HEK293 (cell line): ENCODE measurements at regions not wholly inside any gene's neighbourhood (a gene's known extent, or its start where the extent isn't known, plus 50 kb on each side); places are given as distances from the start of the nearest gene placed in this dataset.

ENCODE experiments used
- CTCF ChIA-PET: fragments of 350-600 bp; formaldehyde crosslinking; extraction: SDS; loops from one replicate; lab custom pipeline; 2021; ENCODE audit warnings: antibody characterized with exemption; lab: Yijun Ruan, JAX
- POLR2A ChIA-PET: fragments of 300-600 bp; formaldehyde crosslinking; extraction: SDS; loops from one replicate; lab custom pipeline; 2020; ENCODE audit warnings: antibody characterized with exemption, inconsistent platforms; lab: Yijun Ruan, JAX
- H3K27ac ChIP-seq: fragments of 200-500 bp; sonication (Bioruptor generic); 2 replicates; pipeline ENCODE4 v1.5.1; 2014; ENCODE audit warnings: low read depth, low read length, control low read depth, inconsistent platforms; ENCODE audit errors: extremely low read depth
- H3K36me3 ChIP-seq, 2 experiments: fragments of 200-500 bp in 1 of 2; sonication (Bioruptor generic) in 1 of 2; 1 replicate in 1 of 2; 2 replicates in 1 of 2; pipeline ENCODE4 v1.5.1; 2014 to 2017; ENCODE audit warnings: inconsistent platforms in 2 of 2, low read length in 2 of 2; ENCODE audit not compliant: control insufficient read depth in 2 of 2, insufficient read depth in 1 of 2
- H3K4me1 ChIP-seq: fragments of 200-500 bp; sonication (Bioruptor generic); 2 replicates; pipeline ENCODE4 v1.5.1; 2014; ENCODE audit warnings: mild to moderate bottlenecking, low read length, inconsistent platforms; ENCODE audit not compliant: control insufficient read depth, insufficient read depth
- H3K4me3 ChIP-seq: 2 replicates; pipeline ENCODE4 v1.5.1; 2011; ENCODE audit warnings: low read depth, mild to moderate bottlenecking, control low read depth, low read length, moderate library complexity
- H3K9me3 ChIP-seq: fragments of 200-500 bp; sonication (Bioruptor generic); 2 replicates; pipeline ENCODE4 v1.5.1; 2014; ENCODE audit warnings: low read depth, low read length, inconsistent platforms; ENCODE audit not compliant: control insufficient read depth, insufficient read depth
- RBAK ChIP-seq: fragments of 450-650 bp; formaldehyde crosslinking; IDR thresholded peaks from 2 replicates; pipeline ENCODE4 v1.5.1; 2016; ENCODE audit warnings: missing biosample characterization, missing genetic modification characterization
- TRIM28 ChIP-seq: IDR thresholded peaks from 2 replicates; pipeline ENCODE4 v1.6.1; 2011; ENCODE audit warnings: low read length, control low read depth, borderline replicate concordance
- ZNF138 ChIP-seq: fragments of 450-650 bp; formaldehyde crosslinking; IDR thresholded peaks from 2 replicates; pipeline ENCODE4 v1.5.1; 2016; ENCODE audit warnings: missing biosample characterization, missing genetic modification characterization, borderline replicate concordance
- ZNF157 ChIP-seq: fragments of 450-650 bp; formaldehyde crosslinking; IDR thresholded peaks from 2 replicates; pipeline ENCODE4 v1.5.1; 2016; ENCODE audit warnings: missing biosample characterization, missing genetic modification characterization
- ZNF175 ChIP-seq: fragments of 450-650 bp; formaldehyde crosslinking; IDR thresholded peaks from 2 replicates; pipeline ENCODE4 v1.5.1; 2016; ENCODE audit warnings: missing biosample characterization, missing genetic modification characterization
- ZNF214 ChIP-seq: fragments of 450-650 bp; formaldehyde crosslinking; IDR thresholded peaks from 2 replicates; pipeline ENCODE4 v1.5.1; 2017; ENCODE audit warnings: missing biosample characterization, mild to moderate bottlenecking, missing genetic modification characterization, borderline replicate concordance
- ZNF311 ChIP-seq: fragments of 450-650 bp; formaldehyde crosslinking; IDR thresholded peaks from 2 replicates; pipeline ENCODE4 v1.5.1; 2017; ENCODE audit warnings: missing biosample characterization, missing genetic modification characterization, borderline replicate concordance
- ZNF37A ChIP-seq: fragments of 450-650 bp; IDR thresholded peaks from 2 replicates; pipeline ENCODE4 v1.5.1; 2018; ENCODE audit warnings: missing biosample characterization, missing genetic modification characterization
- ZNF391 ChIP-seq: fragments of 450-650 bp; formaldehyde crosslinking; IDR thresholded peaks from 2 replicates; pipeline ENCODE4 v1.5.1; 2016; ENCODE audit warnings: low read depth, missing biosample characterization, missing genetic modification characterization, borderline replicate concordance
- ZNF530 ChIP-seq: fragments of 450-650 bp; formaldehyde crosslinking; IDR thresholded peaks from 2 replicates; pipeline ENCODE4 v1.5.1; 2016; ENCODE audit warnings: low read depth, missing biosample characterization, missing genetic modification characterization
- ZNF707 ChIP-seq: fragments of 450-650 bp; formaldehyde crosslinking; IDR thresholded peaks from 2 replicates; pipeline ENCODE4 v1.5.1; 2016; ENCODE audit warnings: missing biosample characterization, missing genetic modification characterization
- TF ChIP-seq, protein P1 (sequence below): IDR thresholded peaks from 2 replicates; pipeline ENCODE4 v1.6.1; 2011; ENCODE audit warnings: mild to moderate bottlenecking, low read depth, low read length, borderline replicate concordance
- TF ChIP-seq, protein P2 (sequence below): fragments of 450-650 bp; IDR thresholded peaks from 2 replicates; pipeline ENCODE4 v1.5.1; 2018; ENCODE audit warnings: missing biosample characterization, missing genetic modification characterization
- TF ChIP-seq, protein P3 (sequence below): fragments of 450-650 bp; formaldehyde crosslinking; IDR thresholded peaks from 2 replicates; pipeline ENCODE4 v1.5.1; 2016; ENCODE audit warnings: missing biosample characterization, missing genetic modification characterization
- TF ChIP-seq, protein P4 (sequence below): fragments of 450-650 bp; formaldehyde crosslinking; IDR thresholded peaks from 2 replicates; pipeline ENCODE4; 2016; ENCODE audit warnings: missing biosample characterization, missing genetic modification characterization
- TF ChIP-seq, protein P5 (sequence below): fragments of 450-650 bp; formaldehyde crosslinking; IDR thresholded peaks from 2 replicates; pipeline ENCODE4 v1.5.1; 2016; ENCODE audit warnings: missing biosample characterization, missing genetic modification characterization

DNA sequence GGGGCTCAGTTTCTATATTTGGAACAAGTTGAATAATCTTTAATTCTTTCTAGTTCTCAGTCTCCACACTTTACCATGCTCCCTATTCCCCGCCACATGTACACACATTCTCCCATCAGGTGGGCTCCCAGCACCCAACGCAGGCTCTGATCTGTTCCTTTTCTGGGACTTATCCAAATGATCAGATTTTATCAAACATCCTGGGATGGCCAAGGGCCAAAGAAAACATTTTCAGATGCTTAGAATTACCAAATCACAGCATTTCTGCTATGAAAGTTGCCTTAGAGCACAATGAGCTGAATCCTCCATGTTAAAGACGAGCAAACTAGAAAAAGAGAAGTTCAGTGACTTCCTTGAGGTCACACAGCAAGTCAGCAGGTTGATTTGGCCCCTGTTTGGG lies 153.4 kb downstream of the SEC61B start:
- Histone ChIP-seq H3K4me1 (no peaks in the 10 kb centered on the region), H3K4me3 (no peak overlapping the region), H3K9me3 (no peaks in the 10 kb centered on the region), H3K36me3 (no peaks in the 10 kb centered on the region), H3K27ac (no peak overlapping the region)
- ChIA-PET CTCF (no interaction called here), POLR2A (no interaction called here)
- TF ChIP-seq, protein P1, sequence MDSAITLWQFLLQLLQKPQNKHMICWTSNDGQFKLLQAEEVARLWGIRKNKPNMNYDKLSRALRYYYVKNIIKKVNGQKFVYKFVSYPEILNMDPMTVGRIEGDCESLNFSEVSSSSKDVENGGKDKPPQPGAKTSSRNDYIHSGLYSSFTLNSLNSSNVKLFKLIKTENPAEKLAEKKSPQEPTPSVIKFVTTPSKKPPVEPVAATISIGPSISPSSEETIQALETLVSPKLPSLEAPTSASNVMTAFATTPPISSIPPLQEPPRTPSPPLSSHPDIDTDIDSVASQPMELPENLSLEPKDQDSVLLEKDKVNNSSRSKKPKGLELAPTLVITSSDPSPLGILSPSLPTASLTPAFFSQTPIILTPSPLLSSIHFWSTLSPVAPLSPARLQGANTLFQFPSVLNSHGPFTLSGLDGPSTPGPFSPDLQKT, result no peak
- no peak for TF ChIP-seq ZNF37A (tag by site-specific recombination)
- TF ChIP-seq ZNF707 (tag by site-specific recombination), result no peak
- TF ChIP-seq ZNF175 (tag by site-specific recombination), result no peak
- no peak for TF ChIP-seq ZNF530 (tag by site-specific recombination)
- TF ChIP-seq, protein P2, sequence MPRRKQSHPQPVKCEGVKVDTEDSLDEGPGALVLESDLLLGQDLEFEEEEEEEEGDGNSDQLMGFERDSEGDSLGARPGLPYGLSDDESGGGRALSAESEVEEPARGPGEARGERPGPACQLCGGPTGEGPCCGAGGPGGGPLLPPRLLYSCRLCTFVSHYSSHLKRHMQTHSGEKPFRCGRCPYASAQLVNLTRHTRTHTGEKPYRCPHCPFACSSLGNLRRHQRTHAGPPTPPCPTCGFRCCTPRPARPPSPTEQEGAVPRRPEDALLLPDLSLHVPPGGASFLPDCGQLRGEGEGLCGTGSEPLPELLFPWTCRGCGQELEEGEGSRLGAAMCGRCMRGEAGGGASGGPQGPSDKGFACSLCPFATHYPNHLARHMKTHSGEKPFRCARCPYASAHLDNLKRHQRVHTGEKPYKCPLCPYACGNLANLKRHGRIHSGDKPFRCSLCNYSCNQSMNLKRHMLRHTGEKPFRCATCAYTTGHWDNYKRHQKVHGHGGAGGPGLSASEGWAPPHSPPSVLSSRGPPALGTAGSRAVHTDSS, result no peak
- no peak for TF ChIP-seq ZNF157 (tag by site-specific recombination)
- TF ChIP-seq RBAK (tag by site-specific recombination), result no peak
- TF ChIP-seq, protein P3, sequence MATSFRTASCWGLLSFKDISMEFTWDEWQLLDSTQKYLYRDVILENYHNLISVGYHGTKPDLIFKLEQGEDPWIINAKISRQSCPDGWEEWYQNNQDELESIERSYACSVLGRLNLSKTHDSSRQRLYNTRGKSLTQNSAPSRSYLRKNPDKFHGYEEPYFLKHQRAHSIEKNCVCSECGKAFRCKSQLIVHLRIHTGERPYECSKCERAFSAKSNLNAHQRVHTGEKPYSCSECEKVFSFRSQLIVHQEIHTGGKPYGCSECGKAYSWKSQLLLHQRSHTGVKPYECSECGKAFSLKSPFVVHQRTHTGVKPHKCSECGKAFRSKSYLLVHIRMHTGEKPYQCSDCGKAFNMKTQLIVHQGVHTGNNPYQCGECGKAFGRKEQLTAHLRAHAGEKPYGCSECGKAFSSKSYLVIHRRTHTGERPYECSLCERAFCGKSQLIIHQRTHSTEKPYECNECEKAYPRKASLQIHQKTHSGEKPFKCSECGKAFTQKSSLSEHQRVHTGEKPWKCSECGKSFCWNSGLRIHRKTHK (tag by site-specific recombination), result no peak
- TF ChIP-seq ZNF311 (tag by site-specific recombination), result no peak
- TF ChIP-seq, protein P4, sequence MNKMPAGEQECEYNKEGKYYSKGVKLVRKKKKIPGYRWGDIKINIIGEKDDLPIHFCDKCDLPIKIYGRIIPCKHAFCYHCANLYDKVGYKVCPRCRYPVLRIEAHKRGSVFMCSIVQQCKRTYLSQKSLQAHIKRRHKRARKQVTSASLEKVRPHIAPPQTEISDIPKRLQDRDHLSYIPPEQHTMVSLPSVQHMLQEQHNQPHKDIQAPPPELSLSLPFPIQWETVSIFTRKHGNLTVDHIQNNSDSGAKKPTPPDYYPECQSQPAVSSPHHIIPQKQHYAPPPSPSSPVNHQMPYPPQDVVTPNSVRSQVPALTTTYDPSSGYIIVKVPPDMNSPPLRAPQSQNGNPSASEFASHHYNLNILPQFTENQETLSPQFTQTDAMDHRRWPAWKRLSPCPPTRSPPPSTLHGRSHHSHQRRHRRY (tag by site-specific recombination), result no peak
- TF ChIP-seq, protein P5, sequence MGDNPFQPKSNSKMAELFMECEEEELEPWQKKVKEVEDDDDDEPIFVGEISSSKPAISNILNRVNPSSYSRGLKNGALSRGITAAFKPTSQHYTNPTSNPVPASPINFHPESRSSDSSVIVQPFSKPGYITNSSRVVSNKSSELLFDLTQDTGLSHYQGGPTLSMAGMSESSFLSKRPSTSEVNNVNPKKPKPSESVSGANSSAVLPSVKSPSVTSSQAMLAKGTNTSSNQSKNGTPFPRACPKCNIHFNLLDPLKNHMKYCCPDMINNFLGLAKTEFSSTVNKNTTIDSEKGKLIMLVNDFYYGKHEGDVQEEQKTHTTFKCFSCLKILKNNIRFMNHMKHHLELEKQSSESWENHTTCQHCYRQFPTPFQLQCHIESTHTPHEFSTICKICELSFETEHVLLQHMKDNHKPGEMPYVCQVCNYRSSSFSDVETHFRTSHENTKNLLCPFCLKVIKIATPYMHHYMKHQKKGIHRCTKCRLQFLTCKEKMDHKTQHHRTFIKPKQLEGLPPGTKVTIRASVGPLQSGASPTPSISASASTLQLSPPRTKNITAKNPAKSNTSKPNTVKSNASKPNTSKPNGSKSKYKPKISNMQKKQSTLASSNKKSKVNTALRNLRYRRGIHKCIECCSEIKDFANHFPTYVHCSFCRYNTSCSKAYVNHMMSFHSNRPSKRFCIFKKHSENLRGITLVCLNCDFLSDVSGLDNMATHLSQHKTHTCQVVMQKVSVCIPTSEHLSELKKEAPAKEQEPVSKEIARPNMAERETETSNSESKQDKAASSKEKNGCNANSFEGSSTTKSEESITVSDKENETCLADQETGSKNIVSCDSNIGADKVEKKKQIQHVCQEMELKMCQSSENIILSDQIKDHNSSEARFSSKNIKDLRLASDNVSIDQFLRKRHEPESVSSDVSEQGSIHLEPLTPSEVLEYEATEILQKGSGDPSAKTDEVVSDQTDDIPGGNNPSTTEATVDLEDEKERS (tag by site-specific recombination), result no peak
- TF ChIP-seq TRIM28, result no peak
- TF ChIP-seq ZNF214 (tag by site-specific recombination), result no peak
- TF ChIP-seq ZNF138 (tag by site-specific recombination), result no peak
- no peak for TF ChIP-seq ZNF391
